Epithelial cell of proximal tubule (primary cell): ENCODE measurements at regions not wholly inside any gene's neighbourhood (a gene's known extent, or its start where the extent isn't known, plus 50 kb on each side); places are given as distances from the start of the nearest gene placed in this dataset.

Experiments
- DNase-seq: peaks from one replicate; pipeline ENCODE4 v3.0.0-alpha.2; 2011; ENCODE audit warnings: low read depth
- H3K4me3 ChIP-seq: 2 replicates; pipeline ENCODE4 v1.5.1; 2011; ENCODE audit warnings: low read depth, mild to moderate bottlenecking, low read length
- TF ChIP-seq, protein P1 (sequence below): conservative IDR thresholded peaks from 2 replicates; pipeline ENCODE4 v1.5.1; 2012; ENCODE audit warnings: low read depth, mild to moderate bottlenecking, low read length

DNA sequence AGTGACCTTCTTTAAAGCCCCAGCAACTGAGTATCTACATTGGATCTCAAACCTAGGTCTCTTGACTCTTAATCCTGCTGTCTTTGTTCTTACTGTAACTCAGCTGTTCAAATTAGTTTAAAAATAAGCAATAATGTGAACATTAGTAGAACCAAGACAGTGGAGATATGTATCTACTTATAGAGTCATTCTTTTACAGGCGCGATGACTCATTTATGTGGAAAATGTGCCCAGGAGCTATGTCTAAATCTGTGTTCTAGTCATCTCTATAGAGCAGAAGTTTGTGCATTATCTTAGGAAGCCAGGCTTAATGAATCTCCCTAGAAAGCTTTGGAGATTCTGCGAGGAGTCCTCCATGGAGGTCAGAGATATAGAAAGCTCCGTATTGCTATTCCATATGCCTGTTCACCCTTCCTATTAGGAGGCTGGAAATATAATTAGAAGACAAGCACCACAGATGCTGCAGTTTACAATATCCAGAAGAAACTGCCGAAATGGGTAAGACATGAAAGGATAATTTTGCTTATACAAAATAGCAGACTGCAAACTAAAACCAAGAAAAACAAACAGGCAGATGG, 211.6 kb downstream of the TRIB2 start:
- no peak overlapping the region for H3K4me3 ChIP-seq
- TF ChIP-seq, protein P1, sequence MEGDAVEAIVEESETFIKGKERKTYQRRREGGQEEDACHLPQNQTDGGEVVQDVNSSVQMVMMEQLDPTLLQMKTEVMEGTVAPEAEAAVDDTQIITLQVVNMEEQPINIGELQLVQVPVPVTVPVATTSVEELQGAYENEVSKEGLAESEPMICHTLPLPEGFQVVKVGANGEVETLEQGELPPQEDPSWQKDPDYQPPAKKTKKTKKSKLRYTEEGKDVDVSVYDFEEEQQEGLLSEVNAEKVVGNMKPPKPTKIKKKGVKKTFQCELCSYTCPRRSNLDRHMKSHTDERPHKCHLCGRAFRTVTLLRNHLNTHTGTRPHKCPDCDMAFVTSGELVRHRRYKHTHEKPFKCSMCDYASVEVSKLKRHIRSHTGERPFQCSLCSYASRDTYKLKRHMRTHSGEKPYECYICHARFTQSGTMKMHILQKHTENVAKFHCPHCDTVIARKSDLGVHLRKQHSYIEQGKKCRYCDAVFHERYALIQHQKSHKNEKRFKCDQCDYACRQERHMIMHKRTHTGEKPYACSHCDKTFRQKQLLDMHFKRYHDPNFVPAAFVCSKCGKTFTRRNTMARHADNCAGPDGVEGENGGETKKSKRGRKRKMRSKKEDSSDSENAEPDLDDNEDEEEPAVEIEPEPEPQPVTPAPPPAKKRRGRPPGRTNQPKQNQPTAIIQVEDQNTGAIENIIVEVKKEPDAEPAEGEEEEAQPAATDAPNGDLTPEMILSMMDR, result no peak
- no peak for DNase-seq

DNA sequence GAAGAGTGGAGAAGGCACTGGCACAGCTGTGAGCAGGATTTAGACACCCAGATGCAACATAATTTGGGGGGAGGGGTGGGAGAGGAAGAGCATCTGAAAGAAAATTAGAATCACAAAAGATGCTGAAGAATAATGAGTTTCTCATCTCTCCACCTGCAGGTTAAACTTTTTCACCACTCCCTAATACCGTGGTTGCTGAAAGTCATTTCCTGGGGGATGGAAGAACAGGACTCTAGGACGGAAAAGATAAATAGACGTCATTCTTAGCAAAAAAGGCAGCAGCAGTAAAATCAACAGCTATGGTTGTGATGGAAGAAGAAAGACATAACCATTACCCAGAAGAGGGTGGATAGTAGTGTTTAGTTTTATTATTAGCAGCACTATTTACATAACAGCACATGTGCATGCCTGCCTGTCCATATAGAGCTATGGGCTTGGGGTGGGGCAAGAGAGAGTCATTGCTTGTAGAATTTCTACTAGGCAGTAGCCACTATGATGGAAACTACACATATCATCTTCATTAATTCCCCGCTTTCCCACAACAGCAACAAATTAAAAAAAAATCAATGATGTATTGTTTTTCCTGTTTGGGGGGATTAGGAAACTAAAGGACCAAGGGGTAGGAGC, 212.2 kb downstream of the TRIB2 start:
- TF ChIP-seq, protein P1, result no peak
- no peak for DNase-seq
- no peak overlapping the region for H3K4me3 ChIP-seq

DNA sequence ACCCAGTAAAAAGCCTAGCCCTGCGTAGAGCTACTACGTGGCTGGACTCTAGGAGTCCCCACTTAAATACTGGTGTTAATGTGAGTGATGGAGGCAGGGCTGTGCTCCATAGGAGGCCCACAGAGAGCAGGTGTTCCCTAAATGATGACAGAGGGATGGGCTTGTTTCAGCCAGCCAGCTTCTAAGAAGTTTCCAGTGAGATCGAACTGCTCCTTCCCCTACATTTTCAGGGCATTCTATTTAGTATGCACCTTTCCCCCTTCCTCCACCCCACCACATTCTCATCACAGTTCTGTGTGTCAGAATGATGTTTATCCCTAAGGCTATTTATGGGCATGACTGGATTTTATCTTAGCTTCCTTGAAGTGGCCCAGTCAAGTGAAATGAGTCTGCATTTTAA, 213.0 kb downstream of the TRIB2 start:
- TF ChIP-seq, protein P1, result no peak
- no peak overlapping the region for H3K4me3 ChIP-seq
- no peak for DNase-seq

DNA sequence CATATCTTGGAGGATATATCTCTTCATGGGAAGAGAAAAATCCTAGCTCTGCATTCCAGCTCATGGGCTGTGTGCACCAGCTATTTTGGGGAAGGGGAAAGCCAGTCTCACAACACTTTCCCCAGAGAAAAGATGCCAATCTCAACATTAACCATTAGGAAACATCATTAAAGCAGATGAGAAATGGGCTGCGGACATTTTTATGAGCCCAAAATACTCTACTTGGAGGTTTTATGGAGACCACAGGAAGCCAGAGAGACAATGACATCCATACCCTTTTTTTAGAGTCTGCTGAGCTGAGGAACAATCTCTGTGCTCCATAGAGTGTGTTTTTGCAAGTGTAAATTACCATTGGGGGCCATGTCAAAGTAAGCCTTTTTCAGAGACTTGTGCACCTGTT, 213.7 kb downstream of the TRIB2 start:
- TF ChIP-seq, protein P1, result no peak
- H3K4me3 ChIP-seq, result no peak overlapping the region
- no peak for DNase-seq

DNA sequence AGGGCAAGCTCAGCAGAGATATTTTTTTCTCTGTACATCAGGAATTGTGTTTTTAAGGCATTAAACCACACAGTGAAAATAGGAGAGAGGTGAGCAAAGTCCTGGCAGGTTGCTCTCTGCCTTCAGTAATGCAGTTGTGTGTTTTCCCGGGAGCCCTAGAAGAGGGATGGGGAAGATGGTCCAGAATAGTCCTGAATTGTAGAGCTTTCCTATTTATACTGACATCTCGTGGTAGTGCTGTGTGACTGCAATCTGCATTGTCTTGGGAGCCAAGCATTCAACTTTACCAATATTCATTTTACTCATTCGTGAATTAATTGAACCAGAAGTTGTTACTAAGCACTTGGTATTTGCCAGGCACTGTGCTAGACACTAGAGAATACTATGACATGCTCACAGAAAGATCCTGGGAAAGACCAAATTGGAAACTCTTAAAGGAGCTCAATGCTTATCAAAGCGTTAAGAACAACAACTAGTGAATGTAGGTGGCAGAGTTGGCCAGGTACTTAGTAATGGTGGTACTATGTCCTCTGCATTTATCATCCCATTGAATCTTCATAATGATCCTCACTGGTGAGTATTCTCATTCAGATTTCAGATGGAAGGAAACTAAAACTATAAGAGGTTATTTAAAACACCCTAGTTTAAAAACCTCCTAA, 214.6 kb downstream of the TRIB2 start:
- TF ChIP-seq, protein P1, result peak; percentile 88
- no peak overlapping the region for H3K4me3 ChIP-seq
- no peak for DNase-seq

DNA sequence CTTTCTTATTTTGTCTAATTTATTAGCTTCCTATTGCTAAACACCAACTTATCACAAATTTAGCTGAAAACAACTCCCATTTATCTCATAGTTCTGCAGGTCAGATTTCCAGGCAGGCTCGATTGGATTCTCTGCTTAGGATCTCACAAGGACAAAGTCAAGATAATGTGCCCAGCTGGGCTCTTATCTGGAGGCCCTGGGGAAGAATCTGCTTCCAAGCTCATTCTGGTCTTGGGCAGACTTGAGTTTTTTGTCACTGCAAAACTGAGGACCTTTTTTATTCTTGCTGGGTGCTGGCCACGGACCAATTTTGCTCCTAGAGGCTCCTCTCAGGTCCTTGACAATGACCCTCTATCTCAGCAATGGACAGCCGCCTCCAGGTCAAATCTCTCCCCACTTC, 215.5 kb downstream of the TRIB2 start:
- no peak overlapping the region for H3K4me3 ChIP-seq
- DNase-seq, result no peak
- TF ChIP-seq, protein P1, result no peak

DNA sequence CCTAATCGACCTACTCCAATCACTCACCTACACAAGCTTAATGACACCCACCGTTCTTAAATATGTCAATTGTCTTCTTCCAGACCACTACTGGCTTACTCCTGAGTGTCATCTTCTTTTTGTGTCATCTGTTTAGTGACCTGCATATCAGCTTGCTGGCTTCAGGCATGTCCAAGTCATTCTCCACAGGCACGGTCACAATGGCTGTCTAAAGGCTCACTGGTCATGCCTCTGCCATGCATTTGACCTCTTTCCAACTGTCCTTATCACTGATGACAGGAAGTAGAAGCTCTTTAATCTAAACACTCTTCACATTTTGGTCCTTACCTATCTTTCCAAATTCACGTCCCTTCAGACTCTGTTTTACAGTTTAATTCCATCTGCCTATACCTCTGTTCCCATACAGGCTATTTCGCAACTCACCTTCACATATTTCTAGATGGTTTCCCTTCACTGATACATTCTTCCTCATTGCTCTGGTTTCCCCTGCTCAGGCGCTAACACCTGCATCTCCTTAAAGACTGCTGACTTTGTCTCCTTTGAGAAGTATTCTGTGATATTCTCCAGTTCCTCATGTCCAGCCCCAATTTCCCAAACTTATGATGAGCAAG, 217.5 kb downstream of the TRIB2 start:
- TF ChIP-seq, protein P1, result no peak
- H3K4me3 ChIP-seq, result no peak overlapping the region
- DNase-seq, result no peak
